ENCODE measurements at regions not wholly inside any gene's neighbourhood (a gene's known extent, or its start where the extent isn't known, plus 50 kb on each side); places are given as distances from the start of the nearest gene placed in this dataset.

- ChIA-PET CTCF (no interaction called here), POLR2A (no interaction called here)
- no peak overlapping the region for H3K27ac ChIP-seq (ENCODE audit: low read length)
- Mint-ChIP-seq H3K9me3 (no peaks in the 10 kb centered on the region), H3K4me3 (no peak overlapping the region), H3K36me3 (no peaks in the 10 kb centered on the region), H3K4me1 (no peaks in the 10 kb centered on the region), H3K27ac (no peak overlapping the region), H3K27me3 (peaks cover 0 to 12% of the 10 kb centered on the region in 2 donors)
- H3K27me3 ChIP-seq (replicated peaks in 1 of 2; ENCODE audit: control insufficient read depth in 2 of 2, extremely low read depth in 1 of 2, insufficient read depth in 2 of 2, low read length in 1 of 2): no peaks in the 10 kb centered on the region
- H3K9me3 ChIP-seq: no peaks in the 10 kb centered on the region
- no CpG with 5 or more reads among the region's 2 CpGs for WGBS (ENCODE audit: insufficient coverage)
- no peaks in the 10 kb centered on the region for H3K4me1 ChIP-seq (ENCODE audit: control insufficient read depth in 1 of 2, extremely low read depth in 1 of 2, insufficient read depth in 2 of 2, low read length in 2 of 2)
- ATAC-seq (replicated peaks in 1 of 4): no peak
- DNase-seq: no peak
- H3K36me3 ChIP-seq (ENCODE audit: control insufficient read depth in 2 of 2, extremely low read depth in 1 of 2, insufficient read depth in 1 of 2, low read length in 1 of 2): no peaks in the 10 kb centered on the region
- no peak overlapping the region for H3K4me3 ChIP-seq (ENCODE audit: control insufficient read depth in 1 of 2, extremely low read depth in 1 of 2, low read length in 1 of 2)
Measured at GRCh38 chr3:98982351-98982750, 80.9 kb upstream of the DCBLD2 start.

GRCh38 chr3:98980915-98981596, 79.6 kb upstream of the DCBLD2 start:
- Histone ChIP-seq H3K27me3 (replicated peaks in 1 of 2; ENCODE audit: control insufficient read depth in 2 of 2, extremely low read depth in 1 of 2, insufficient read depth in 2 of 2, low read length in 1 of 2) (no peaks in the 10 kb centered on the region), H3K4me1 (ENCODE audit: control insufficient read depth in 1 of 2, extremely low read depth in 1 of 2, insufficient read depth in 2 of 2, low read length in 2 of 2) (no peaks in the 10 kb centered on the region), H3K4me3 (ENCODE audit: control insufficient read depth in 1 of 2, extremely low read depth in 1 of 2, low read length in 1 of 2) (no peak overlapping the region), H3K9me3 (no peaks in the 10 kb centered on the region), H3K36me3 (ENCODE audit: control insufficient read depth in 2 of 2, extremely low read depth in 1 of 2, insufficient read depth in 1 of 2, low read length in 1 of 2) (no peaks in the 10 kb centered on the region), H3K27ac (ENCODE audit: low read length) (no peak overlapping the region)
- Mint-ChIP-seq H3K4me1 (no peaks in the 10 kb centered on the region), H3K27me3 (peaks cover 0 to 9% of the 10 kb centered on the region in 2 donors), H3K4me3 (no peak overlapping the region), H3K27ac (no peak overlapping the region), H3K9me3 (no peaks in the 10 kb centered on the region), H3K36me3 (no peaks in the 10 kb centered on the region)
- ChIA-PET CTCF (no interaction called here), POLR2A (no interaction called here)
- 0% methylated on average over 1 of the region's 2 CpGs for WGBS (ENCODE audit: insufficient coverage)
- DNase-seq (no peak), ATAC-seq (replicated peaks in 1 of 4) (no peak)

GRCh38 chr3:98979296-98979695, 77.8 kb upstream of the DCBLD2 start:
- Histone ChIP-seq H3K4me3 (ENCODE audit: control insufficient read depth in 1 of 2, extremely low read depth in 1 of 2, low read length in 1 of 2) (no peak overlapping the region), H3K27me3 (replicated peaks in 1 of 2; ENCODE audit: control insufficient read depth in 2 of 2, extremely low read depth in 1 of 2, insufficient read depth in 2 of 2, low read length in 1 of 2) (no peaks in the 10 kb centered on the region), H3K27ac (ENCODE audit: low read length) (no peak overlapping the region), H3K36me3 (ENCODE audit: control insufficient read depth in 2 of 2, extremely low read depth in 1 of 2, insufficient read depth in 1 of 2, low read length in 1 of 2) (no peaks in the 10 kb centered on the region), H3K4me1 (ENCODE audit: control insufficient read depth in 1 of 2, extremely low read depth in 1 of 2, insufficient read depth in 2 of 2, low read length in 2 of 2) (no peaks in the 10 kb centered on the region), H3K9me3 (no peaks in the 10 kb centered on the region)
- Mint-ChIP-seq H3K4me3 (no peak overlapping the region), H3K9me3 (peaks cover 0 to 3% (median 0%) of the 10 kb centered on the region in 3 donors), H3K36me3 (no peaks in the 10 kb centered on the region), H3K27me3 (peaks cover 0 to 9% of the 10 kb centered on the region in 2 donors), H3K4me1 (no peaks in the 10 kb centered on the region), H3K27ac (no peak overlapping the region)
- ATAC-seq (replicated peaks in 1 of 4): no peak
- no peak for DNase-seq
- ChIA-PET POLR2A (no interaction called here), CTCF (no interaction called here)
- no CpG with 5 or more reads among the region's 1 CpG for WGBS (ENCODE audit: insufficient coverage)

- Histone ChIP-seq H3K9me3 (no peaks in the 10 kb centered on the region), H3K27me3 (replicated peaks in 1 of 2; ENCODE audit: control insufficient read depth in 2 of 2, extremely low read depth in 1 of 2, insufficient read depth in 2 of 2, low read length in 1 of 2) (no peaks in the 10 kb centered on the region), H3K4me1 (ENCODE audit: control insufficient read depth in 1 of 2, extremely low read depth in 1 of 2, insufficient read depth in 2 of 2, low read length in 2 of 2) (no peaks in the 10 kb centered on the region), H3K36me3 (ENCODE audit: control insufficient read depth in 2 of 2, extremely low read depth in 1 of 2, insufficient read depth in 1 of 2, low read length in 1 of 2) (no peaks in the 10 kb centered on the region), H3K4me3 (ENCODE audit: control insufficient read depth in 1 of 2, extremely low read depth in 1 of 2, low read length in 1 of 2) (no peak overlapping the region), H3K27ac (ENCODE audit: low read length) (no peak overlapping the region)
- ChIA-PET POLR2A (no interaction called here), CTCF (interaction anchor here in 1 of 2 donors (0.5 kb wide), 1 partner anchor 423 kb away, joined by 3 read pairs; no protein-coding TSS in a partner anchor)
- H3K4me1 Mint-ChIP-seq: no peaks in the 10 kb centered on the region
- H3K4me3 Mint-ChIP-seq: no peak overlapping the region
- peaks cover 0 to 3% (median 0%) of the 10 kb centered on the region in 3 donors for H3K9me3 Mint-ChIP-seq
- peaks cover 0 to 9% of the 10 kb centered on the region in 2 donors for H3K27me3 Mint-ChIP-seq
- H3K27ac Mint-ChIP-seq: no peak overlapping the region
- no peaks in the 10 kb centered on the region for H3K36me3 Mint-ChIP-seq
- WGBS (ENCODE audit: insufficient coverage): no CpG with 5 or more reads among the region's 3 CpGs
- ATAC-seq (replicated peaks in 1 of 4) (no peak), DNase-seq (no peak)
Measured at GRCh38 chr3:98978068-98978811, 76.7 kb upstream of the DCBLD2 start.

DNA sequence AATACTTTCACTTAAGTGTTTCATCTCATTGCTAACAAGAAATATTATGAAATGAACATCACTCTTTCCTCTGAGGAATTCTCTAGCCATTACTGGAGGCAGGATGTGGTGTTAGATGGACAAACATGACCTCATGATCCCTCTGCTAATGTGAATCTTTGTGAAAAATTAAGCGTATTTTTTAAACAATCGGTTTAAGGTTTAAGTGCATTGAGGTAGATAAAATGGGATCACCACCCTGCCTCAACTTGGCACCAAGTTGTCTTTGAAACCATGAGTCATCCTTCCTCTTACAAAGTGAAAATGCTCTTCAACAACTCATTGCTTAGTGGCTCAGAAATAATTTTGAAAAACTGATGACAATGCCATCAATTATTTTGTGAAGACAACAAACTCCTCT, 76.0 kb upstream of the DCBLD2 start:
- Histone ChIP-seq H3K27me3 (replicated peaks in 1 of 2; ENCODE audit: control insufficient read depth in 2 of 2, extremely low read depth in 1 of 2, insufficient read depth in 2 of 2, low read length in 1 of 2) (no peaks in the 10 kb centered on the region), H3K9me3 (no peaks in the 10 kb centered on the region), H3K4me1 (ENCODE audit: control insufficient read depth in 1 of 2, extremely low read depth in 1 of 2, insufficient read depth in 2 of 2, low read length in 2 of 2) (no peaks in the 10 kb centered on the region), H3K4me3 (ENCODE audit: control insufficient read depth in 1 of 2, extremely low read depth in 1 of 2, low read length in 1 of 2) (no peak overlapping the region), H3K36me3 (ENCODE audit: control insufficient read depth in 2 of 2, extremely low read depth in 1 of 2, insufficient read depth in 1 of 2, low read length in 1 of 2) (no peaks in the 10 kb centered on the region), H3K27ac (ENCODE audit: low read length) (no peak overlapping the region)
- Mint-ChIP-seq H3K4me3 (no peak overlapping the region), H3K4me1 (no peaks in the 10 kb centered on the region), H3K9me3 (peaks cover 0 to 7% (median 3%) of the 10 kb centered on the region in 3 donors), H3K27me3 (peaks cover 3 to 12% of the 10 kb centered on the region in 2 donors), H3K36me3 (no peaks in the 10 kb centered on the region), H3K27ac (no peak overlapping the region)
- ChIA-PET CTCF (interaction anchor here in 1 of 2 donors (0.5 kb wide), 1 partner anchor 422 kb away, joined by 3 read pairs; no protein-coding TSS in a partner anchor), POLR2A (no interaction called here)
- ATAC-seq (replicated peaks in 1 of 4) (no peak), DNase-seq (no peak)
- WGBS (ENCODE audit: insufficient coverage): no CpG with 5 or more reads among the region's 2 CpGs

DNA sequence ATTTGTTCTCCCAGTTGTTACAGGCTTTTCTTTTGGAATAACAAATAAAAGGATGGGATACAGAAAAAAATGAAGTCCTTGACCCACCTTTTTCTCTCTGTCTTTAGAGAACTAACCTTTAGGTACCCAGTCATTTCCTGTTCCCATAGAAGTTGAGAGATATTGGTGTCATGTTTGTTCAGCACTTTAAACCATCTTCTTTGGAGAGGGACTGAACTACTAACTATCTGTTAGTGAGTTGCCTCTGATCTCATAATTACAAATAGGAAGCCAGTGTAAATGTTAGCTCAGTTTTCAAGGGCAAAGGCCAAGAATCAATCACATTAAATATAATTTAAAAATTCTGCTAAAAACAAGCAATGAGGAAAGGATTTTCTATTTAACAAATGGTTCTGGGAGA, 72.9 kb upstream of the DCBLD2 start:
- no peak for ATAC-seq (replicated peaks in 1 of 4)
- Mint-ChIP-seq H3K36me3 (no peaks in the 10 kb centered on the region), H3K27ac (no peak overlapping the region), H3K4me1 (no peaks in the 10 kb centered on the region), H3K9me3 (peaks cover 0 to 7% (median 3%) of the 10 kb centered on the region in 3 donors), H3K27me3 (peaks cover 3 to 18% of the 10 kb centered on the region in 2 donors), H3K4me3 (no peak overlapping the region)
- Histone ChIP-seq H3K4me1 (ENCODE audit: control insufficient read depth in 1 of 2, extremely low read depth in 1 of 2, insufficient read depth in 2 of 2, low read length in 2 of 2) (no peaks in the 10 kb centered on the region), H3K36me3 (ENCODE audit: control insufficient read depth in 2 of 2, extremely low read depth in 1 of 2, insufficient read depth in 1 of 2, low read length in 1 of 2) (no peaks in the 10 kb centered on the region), H3K27ac (ENCODE audit: low read length) (no peak overlapping the region), H3K4me3 (ENCODE audit: control insufficient read depth in 1 of 2, extremely low read depth in 1 of 2, low read length in 1 of 2) (no peak overlapping the region), H3K9me3 (no peaks in the 10 kb centered on the region), H3K27me3 (replicated peaks in 1 of 2; ENCODE audit: control insufficient read depth in 2 of 2, extremely low read depth in 1 of 2, insufficient read depth in 2 of 2, low read length in 1 of 2) (no peaks in the 10 kb centered on the region)
- DNase-seq: no peak
- ChIA-PET POLR2A (no interaction called here), CTCF (no interaction called here)
